GM12891 (cell line): ENCODE measurements at regions not wholly inside any gene's neighbourhood (a gene's known extent, or its start where the extent isn't known, plus 50 kb on each side); places are given as distances from the start of the nearest gene placed in this dataset.

Experiments
- DNase-seq: peaks from one replicate; pipeline ENCODE4 v3.0.0; 2011; ENCODE audit warnings: low spot score; ENCODE audit not compliant: insufficient read length
- FAIRE-seq: peaks from 2 replicates; lab custom pipeline; 2011; peaks lifted over from hg19 to GRCh38; lab: Jason Lieb, UNC
- PAX5 ChIP-seq: IDR thresholded peaks from 2 replicates; pipeline ENCODE4 v1.6.1; 2011; ENCODE audit warnings: low read length, moderate library complexity, mild to moderate bottlenecking; ENCODE audit not compliant: insufficient read depth, severe bottlenecking
- POLR2A ChIP-seq: IDR thresholded peaks from 2 replicates; pipeline ENCODE4 v1.6.1; 2011; ENCODE audit warnings: low read depth, low read length, control low read depth
- POLR2AphosphoS5 ChIP-seq: IDR thresholded peaks from 2 replicates; pipeline ENCODE4 v1.6.1; 2011; ENCODE audit warnings: low read depth, low read length, control low read depth
- POU2F2 ChIP-seq: IDR thresholded peaks from 2 replicates; pipeline ENCODE4 v1.6.1; 2011; ENCODE audit warnings: low read depth, mild to moderate bottlenecking, control low read depth, low read length, moderate library complexity
- SPI1 ChIP-seq: IDR thresholded peaks from 2 replicates; pipeline ENCODE4 v1.6.1; 2011; ENCODE audit warnings: low read depth, low read length, control low read depth
- TAF1 ChIP-seq: IDR thresholded peaks from 2 replicates; pipeline ENCODE4 v1.6.1; 2011; ENCODE audit warnings: low read depth, low read length, control low read depth

DNA sequence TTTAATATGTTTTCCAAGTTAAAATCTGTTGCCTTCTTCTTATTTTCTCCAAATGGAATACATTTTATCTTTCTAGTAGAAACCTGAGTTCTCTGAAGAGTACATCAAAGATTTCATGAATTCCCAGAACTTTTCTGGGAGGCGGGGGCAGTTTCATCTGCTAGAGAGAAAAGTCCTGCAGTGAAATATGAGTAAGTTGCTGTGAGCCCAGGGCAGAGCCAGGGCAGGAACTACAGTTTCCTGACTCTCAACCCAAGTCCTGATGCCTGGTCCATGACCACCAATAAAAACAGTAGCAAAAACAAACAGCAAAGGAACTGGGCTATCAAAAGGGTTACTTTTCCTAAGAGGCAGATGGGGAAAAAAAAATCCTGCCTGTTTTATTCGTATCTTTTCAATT, 239.4 kb upstream of the CTSO start:
- DNase-seq = no peak
- TF ChIP-seq POU2F2 = no peak
- no peak for TF ChIP-seq POLR2A
- no peak for TF ChIP-seq PAX5
- no peak for TF ChIP-seq POLR2AphosphoS5
- TF ChIP-seq TAF1 = no peak
- TF ChIP-seq SPI1 = no peak
- FAIRE-seq = no peak

DNA sequence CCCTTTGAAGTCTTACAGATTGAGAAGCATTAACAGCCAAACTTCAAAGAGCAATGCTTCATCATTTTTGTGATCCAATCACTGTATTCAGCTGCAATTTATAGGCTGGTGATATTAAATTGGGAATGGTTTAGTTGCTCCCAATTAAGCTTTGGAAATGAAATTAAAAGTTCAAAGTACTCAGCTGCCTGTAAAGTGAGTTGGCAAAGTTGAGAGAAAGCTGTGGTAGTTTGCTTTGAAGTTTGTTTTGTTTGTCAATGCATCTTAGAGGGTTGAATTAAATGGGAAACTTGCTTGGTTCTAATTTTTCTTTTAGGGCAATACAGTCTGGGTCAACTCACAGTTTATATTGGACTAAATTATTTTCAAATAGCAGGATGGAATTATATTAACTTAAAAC, 238.4 kb upstream of the CTSO start:
- FAIRE-seq = no peak
- TF ChIP-seq POLR2AphosphoS5 (no peak), TAF1 (no peak), PAX5 (no peak)
- DNase-seq = no peak

DNA sequence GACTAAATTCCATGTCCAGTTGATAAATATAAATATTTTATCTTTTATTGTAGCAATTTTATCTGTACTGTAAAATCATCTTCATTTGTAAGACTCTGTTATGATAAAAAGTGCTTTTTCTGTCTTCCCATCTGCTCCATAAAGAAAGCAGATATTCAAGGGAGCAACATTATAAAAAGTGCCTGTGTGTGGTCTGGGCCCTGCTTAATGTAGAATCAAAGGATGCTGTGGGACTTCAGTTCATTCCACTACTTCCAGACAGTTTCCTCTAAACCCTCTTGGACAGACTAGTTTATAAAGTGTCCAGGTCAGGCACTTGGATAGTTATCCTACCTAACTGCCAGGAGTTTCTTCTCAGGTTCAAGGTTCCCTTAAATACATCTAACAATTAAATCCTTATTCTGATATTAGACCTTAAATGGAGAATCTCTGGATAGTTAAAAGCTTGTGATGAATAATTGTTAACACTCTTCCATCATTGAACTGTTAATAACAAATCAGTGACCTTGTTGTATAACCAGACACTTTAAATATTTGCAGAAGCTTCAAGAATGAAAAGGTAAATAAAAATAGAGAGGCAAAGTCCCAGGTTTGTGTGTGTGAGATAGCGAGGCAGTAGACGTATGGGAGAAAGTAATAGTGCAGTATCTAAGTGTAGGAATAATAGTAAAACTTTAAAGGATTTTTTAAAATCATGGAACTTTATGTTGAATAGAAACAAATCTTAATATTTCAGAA, 237.5 kb upstream of the CTSO start:
- FAIRE-seq (no peak), DNase-seq (no peak)
- TF ChIP-seq POU2F2 = no peak
- TF ChIP-seq POLR2A = no peak
- TF ChIP-seq SPI1 = no peak
- TF ChIP-seq PAX5 = no peak
- no peak for TF ChIP-seq TAF1
- TF ChIP-seq POLR2AphosphoS5 = no peak

DNA sequence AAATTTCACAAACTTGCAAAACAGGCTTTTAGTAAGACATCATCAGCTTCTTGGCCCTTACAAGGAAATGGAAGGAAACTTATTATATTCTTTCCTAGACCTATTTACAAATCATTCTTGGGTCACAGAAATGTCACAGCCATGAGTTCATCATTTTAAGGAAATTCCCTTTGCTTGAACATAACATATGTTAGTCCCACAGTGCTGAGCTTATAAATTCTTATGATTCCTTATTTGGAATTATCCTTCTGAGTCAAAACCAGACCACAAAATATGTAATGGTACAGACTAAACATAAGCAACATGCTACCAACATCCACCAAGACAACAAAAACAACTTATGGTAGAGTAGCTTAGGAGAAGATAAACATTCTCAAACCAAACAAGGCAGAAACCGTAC, 236.9 kb upstream of the CTSO start:
- TF ChIP-seq POU2F2 = no peak
- no peak for TF ChIP-seq SPI1
- TF ChIP-seq TAF1 = no peak
- no peak for TF ChIP-seq POLR2A
- no peak for TF ChIP-seq PAX5
- TF ChIP-seq POLR2AphosphoS5 = no peak
- FAIRE-seq = no peak
- no peak for DNase-seq

DNA sequence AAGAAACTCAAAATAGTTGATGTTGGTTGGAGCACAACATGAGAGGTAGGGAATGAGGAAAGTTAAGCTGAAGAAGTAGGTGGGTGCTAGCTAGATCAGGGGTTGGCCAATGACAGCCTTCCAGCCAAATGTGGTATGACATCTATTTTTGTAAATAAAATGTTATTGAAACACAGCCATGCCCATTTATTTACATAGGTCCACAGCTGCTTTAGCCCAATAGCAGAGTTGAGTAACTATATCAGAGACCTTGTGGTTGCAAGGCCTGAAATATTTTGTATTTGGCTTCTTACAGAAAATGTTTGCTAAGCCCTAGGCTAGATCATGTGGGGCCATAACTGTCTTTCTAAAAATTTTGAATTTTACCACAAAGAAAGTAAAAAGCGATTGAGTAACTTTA, 234.9 kb upstream of the CTSO start:
- TF ChIP-seq POLR2AphosphoS5 (no peak), POU2F2 (no peak), SPI1 (no peak), POLR2A (no peak), PAX5 (no peak), TAF1 (no peak)
- DNase-seq (no peak), FAIRE-seq (no peak)

DNA sequence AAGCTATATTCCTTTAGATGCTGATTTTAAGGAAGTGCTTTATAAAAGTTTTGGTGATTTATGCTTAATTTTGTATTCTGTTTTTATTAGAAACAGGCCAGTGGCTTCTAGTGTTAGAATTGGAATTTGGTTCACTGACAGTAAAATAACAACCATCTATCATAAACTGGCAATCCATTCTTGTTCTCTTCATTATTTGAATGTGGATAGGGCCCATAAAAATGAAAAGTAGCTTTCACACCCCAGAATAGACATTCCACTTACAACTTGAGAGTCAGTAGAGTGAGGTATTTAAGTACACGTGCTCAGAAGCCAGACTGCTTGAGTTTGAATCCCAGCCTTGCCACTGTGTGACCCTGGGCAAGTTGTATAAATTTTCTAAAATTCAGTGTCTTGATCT, 232.4 kb upstream of the CTSO start:
- no peak for FAIRE-seq
- no peak for DNase-seq
- TF ChIP-seq TAF1 (no peak), POU2F2 (no peak), SPI1 (no peak), PAX5 (no peak), POLR2A (no peak), POLR2AphosphoS5 (no peak)

DNA sequence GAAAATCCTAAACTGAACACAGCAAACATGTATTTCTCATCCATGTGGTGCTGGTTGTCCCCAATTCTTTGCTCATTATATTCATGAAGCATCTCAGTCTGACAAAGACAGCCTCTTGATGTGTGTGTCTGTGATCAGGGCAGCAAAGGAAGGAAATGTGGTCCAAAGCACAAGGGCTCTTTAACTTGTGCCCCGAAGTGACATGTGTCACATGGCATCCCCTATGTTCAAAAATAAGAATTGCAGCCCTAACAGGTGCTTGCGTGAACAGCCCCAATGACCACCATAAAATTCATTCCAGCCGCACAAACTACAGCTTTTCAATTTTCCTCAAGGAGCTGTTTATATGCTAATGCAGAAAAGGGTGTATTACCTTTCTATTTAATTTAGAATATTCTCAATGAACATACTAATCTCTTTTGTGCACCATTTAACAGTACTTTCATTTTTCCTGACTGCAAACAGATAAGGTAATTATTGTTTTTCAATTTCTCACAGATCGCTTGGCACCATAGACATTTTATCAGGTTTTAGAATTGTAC, 231.9 kb upstream of the CTSO start:
- no peak for TF ChIP-seq TAF1
- no peak for TF ChIP-seq POLR2A
- TF ChIP-seq PAX5 = no peak
- FAIRE-seq = no peak
- no peak for DNase-seq

DNA sequence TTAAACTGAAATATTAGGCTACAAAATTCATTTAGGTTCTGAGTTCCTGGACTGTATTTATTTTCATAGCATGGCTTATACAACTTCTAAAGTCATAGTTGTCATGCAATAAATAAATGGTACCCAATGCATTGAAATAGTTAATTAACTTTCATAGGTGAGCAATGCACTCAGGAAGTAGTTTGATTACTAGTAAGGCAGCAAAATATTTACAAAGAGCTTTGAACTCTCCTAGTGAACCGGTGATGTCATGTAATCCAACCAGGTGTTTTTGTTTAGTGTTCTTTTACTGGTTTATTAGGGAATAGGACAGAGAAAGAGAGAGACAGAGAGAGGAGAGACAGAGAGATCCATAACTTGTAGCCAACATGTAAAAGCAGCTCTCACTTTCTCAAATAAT, 228.6 kb upstream of the CTSO start:
- DNase-seq (no peak), FAIRE-seq (no peak)
- TF ChIP-seq POLR2AphosphoS5 (no peak), SPI1 (no peak), POU2F2 (no peak), PAX5 (no peak), TAF1 (no peak), POLR2A (no peak)

DNA sequence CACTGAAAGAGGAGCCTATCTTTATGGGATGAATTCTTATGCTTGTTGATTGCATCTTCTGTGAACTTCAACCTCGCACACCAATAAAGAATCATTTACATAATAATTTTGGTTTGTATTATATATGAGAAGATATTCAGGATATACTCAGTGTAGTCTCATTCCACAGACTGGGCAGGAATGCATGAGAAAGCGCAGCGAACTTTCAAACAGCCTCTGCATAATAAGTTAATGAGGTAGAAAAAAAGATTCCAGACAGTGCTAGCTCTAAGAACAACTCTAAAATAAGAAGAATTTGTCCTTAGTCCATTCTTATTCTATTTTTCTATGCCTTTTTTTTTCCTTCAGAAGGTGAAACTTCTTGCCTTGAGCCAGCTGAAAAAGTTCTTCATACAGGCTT, 224.3 kb upstream of the CTSO start:
- FAIRE-seq (no peak), DNase-seq (no peak)
- TF ChIP-seq POU2F2 = no peak
- no peak for TF ChIP-seq POLR2AphosphoS5
- no peak for TF ChIP-seq POLR2A
- TF ChIP-seq PAX5 = no peak
- TF ChIP-seq TAF1 = no peak
- TF ChIP-seq SPI1 = no peak

DNA sequence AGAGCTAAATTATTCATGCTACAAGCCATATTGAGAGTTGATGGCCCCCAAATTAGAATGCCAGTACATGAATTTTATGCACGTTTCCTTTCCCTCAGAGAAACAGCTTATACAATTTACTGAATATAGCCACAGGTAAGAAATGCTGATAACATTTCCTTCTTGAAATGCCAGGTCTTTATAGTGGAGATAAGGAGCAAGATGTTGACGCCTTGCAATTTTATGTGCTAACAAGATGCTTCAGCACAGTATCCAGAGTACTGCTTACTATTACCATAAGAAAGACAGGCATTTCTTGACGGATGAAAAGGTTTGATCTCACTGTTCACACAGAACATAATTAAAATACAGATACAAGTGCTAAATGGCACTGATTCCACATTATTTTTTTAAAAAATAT, 223.2 kb upstream of the CTSO start:
- no peak for DNase-seq
- no peak for FAIRE-seq
- no peak for TF ChIP-seq TAF1
- TF ChIP-seq POU2F2 = no peak
